ENCODE measurements at regions not wholly inside any gene's neighbourhood (a gene's known extent, or its start where the extent isn't known, plus 50 kb on each side); places are given as distances from the start of the nearest gene placed in this dataset.

- TF ChIP-seq POLR2A (IDR thresholded peaks at IDR 0.05) (no peak), CTCF (IDR thresholded peaks at IDR 0.05) (no peak)
These were observed 84.9 kb upstream of the STXBP5 start for GRCh38 chr6:147119310-147119709.

Measured in esophagus squamous epithelium (tissue), 4 donors.